ENCODE measurements at regions not wholly inside any gene's neighbourhood (a gene's known extent, or its start where the extent isn't known, plus 50 kb on each side); places are given as distances from the start of the nearest gene placed in this dataset.

GRCh38 chr2:10187661-10188060, 65.1 kb downstream of the RRM2 start:
- no peak for TF ChIP-seq PKNOX1 (IDR thresholded peaks at IDR 0.05)
- no peak for TF ChIP-seq ZNF384 (IDR thresholded peaks at IDR 0.05)
- TF ChIP-seq ARNT (IDR thresholded peaks at IDR 0.05), result no peak
- TF ChIP-seq HDGF (IDR thresholded peaks at IDR 0.05; ENCODE audit: borderline replicate concordance), result no peak
- TF ChIP-seq FOXK2 (IDR thresholded peaks at IDR 0.05), result no peak
- TF ChIP-seq TARDBP (IDR thresholded peaks at IDR 0.05), result no peak
- no peak for TF ChIP-seq CTBP1 (IDR thresholded peaks at IDR 0.05; ENCODE audit: borderline replicate concordance)
- TF ChIP-seq SP1 (IDR thresholded peaks at IDR 0.05), result no peak
- no peak for TF ChIP-seq NFRKB (IDR thresholded peaks at IDR 0.05)
- TF ChIP-seq ELF4 (IDR thresholded peaks at IDR 0.05), result no peak

Measured in HEK293T (cell line).